ENCODE measurements at regions not wholly inside any gene's neighbourhood (a gene's known extent, or its start where the extent isn't known, plus 50 kb on each side); places are given as distances from the start of the nearest gene placed in this dataset.

- no peak overlapping the region for H2AFZ ChIP-seq
- no peaks in the 10 kb centered on the region for H3K9me2 ChIP-seq (replicated peaks; ENCODE audit: insufficient read depth)
- DNase-seq (ENCODE audit: low spot score) = no peak
- no peaks in the 10 kb centered on the region for H4K20me1 ChIP-seq (ENCODE audit: insufficient read depth, poor library complexity, severe bottlenecking)
- no peaks in the 10 kb centered on the region for H3K4me1 ChIP-seq (ENCODE audit: insufficient read depth)
- H3K4me2 ChIP-seq = no peak overlapping the region
- 95% methylated on average over 3 of the region's 3 CpGs for WGBS (ENCODE audit: low lambda C conversion rate, missing lambda C conversion rate)
- H3K9me3 ChIP-seq (ENCODE audit: low read depth) = no peaks in the 10 kb centered on the region
- H3K79me2 ChIP-seq = no peaks in the 10 kb centered on the region
- H3K4me3 ChIP-seq = no peak overlapping the region
- H3K36me3 ChIP-seq (replicated peaks; ENCODE audit: insufficient read depth, low read depth) = no peaks in the 10 kb centered on the region
- TF ChIP-seq EZH2phosphoT487 (IDR thresholded peaks at IDR 0.05; ENCODE audit: low read depth, severe bottlenecking, unreplicated experiment) = no peak
- no peak for TF ChIP-seq EZH2 (IDR thresholded peaks at IDR 0.05; ENCODE audit: borderline replicate concordance)
- H3K27ac ChIP-seq = no peak overlapping the region
- H3K27me3 ChIP-seq = no peaks in the 10 kb centered on the region
Observed at GRCh38 chrX:16496175-16496574, 153.8 kb upstream of the S100G start.

- Histone ChIP-seq H3K9me2 (replicated peaks; ENCODE audit: insufficient read depth) (no peaks in the 10 kb centered on the region), H3K4me3 (no peak overlapping the region), H3K27me3 (no peaks in the 10 kb centered on the region), H3K27ac (peak overlapping the region; percentile 85), H3K79me2 (no peaks in the 10 kb centered on the region), H3K36me3 (replicated peaks; ENCODE audit: insufficient read depth, low read depth) (no peaks in the 10 kb centered on the region), H3K4me1 (ENCODE audit: insufficient read depth) (peaks cover 25% of the 10 kb centered on the region), H3K9me3 (ENCODE audit: low read depth) (no peaks in the 10 kb centered on the region), H3K4me2 (peak overlapping the region; percentile 43), H4K20me1 (ENCODE audit: insufficient read depth, poor library complexity, severe bottlenecking) (no peaks in the 10 kb centered on the region), H2AFZ (peak overlapping the region; percentile 17)
- whole genome bisulfite sequencing (ENCODE audit: low lambda C conversion rate, missing lambda C conversion rate) = 56% methylated on average over 11 of the region's 11 CpGs
- no peak for TF ChIP-seq EZH2 (IDR thresholded peaks at IDR 0.05; ENCODE audit: borderline replicate concordance)
- no peak for TF ChIP-seq CTCF (IDR thresholded peaks at IDR 0.05; ENCODE audit: poor library complexity)
- TF ChIP-seq EZH2phosphoT487 (IDR thresholded peaks at IDR 0.05; ENCODE audit: low read depth, severe bottlenecking, unreplicated experiment) = no peak
- peak; percentile 67 for DNase-seq (ENCODE audit: low spot score)
Observed at GRCh38 chrX:16511796-16512776, 137.9 kb upstream of the S100G start.

GRCh38 chrX:16516232-16516876 lies 133.6 kb upstream of the S100G start:
- Histone ChIP-seq H3K27ac (no peak overlapping the region), H3K4me3 (no peak overlapping the region), H3K36me3 (replicated peaks; ENCODE audit: insufficient read depth, low read depth) (no peaks in the 10 kb centered on the region), H3K9me3 (ENCODE audit: low read depth) (no peaks in the 10 kb centered on the region), H3K9me2 (replicated peaks; ENCODE audit: insufficient read depth) (no peaks in the 10 kb centered on the region), H3K4me1 (ENCODE audit: insufficient read depth) (peaks cover 18% of the 10 kb centered on the region), H2AFZ (no peak overlapping the region), H3K4me2 (no peak overlapping the region), H3K79me2 (no peaks in the 10 kb centered on the region), H3K27me3 (no peaks in the 10 kb centered on the region), H4K20me1 (ENCODE audit: insufficient read depth, poor library complexity, severe bottlenecking) (no peaks in the 10 kb centered on the region)
- no peak for DNase-seq (ENCODE audit: low spot score)
- 69% methylated on average over 3 of the region's 3 CpGs for WGBS (ENCODE audit: low lambda C conversion rate, missing lambda C conversion rate)
- TF ChIP-seq EZH2 (IDR thresholded peaks at IDR 0.05; ENCODE audit: borderline replicate concordance) (no peak), EZH2phosphoT487 (IDR thresholded peaks at IDR 0.05; ENCODE audit: low read depth, severe bottlenecking, unreplicated experiment) (no peak), CTCF (IDR thresholded peaks at IDR 0.05; ENCODE audit: poor library complexity) (no peak)
